OCI-LY1 (cell line): ENCODE measurements at regions not wholly inside any gene's neighbourhood (a gene's known extent, or its start where the extent isn't known, plus 50 kb on each side); places are given as distances from the start of the nearest gene placed in this dataset.
"Not testable (repeated sequence)": the region's sequence is repeated elsewhere in the genome, so short reads cannot be mapped to it uniquely, and the experiment has no call there.

Experiments
- H2AFZ ChIP-seq: fragments of 200-600 bp; sonication (generic), shearing (Covaris generic); 2 replicates; pipeline ENCODE4 v1.6.0; 2014; ENCODE audit warnings: antibody characterized with exemption, mild to moderate bottlenecking, low read length
- H3F3A ChIP-seq: fragments of 200-600 bp; sonication (generic), shearing (Covaris generic); 2 replicates; pipeline ENCODE4 v1.6.0; 2014; ENCODE audit warnings: mild to moderate bottlenecking, antibody characterized with exemption, low read length, moderate library complexity; ENCODE audit not compliant: insufficient read depth
- H3K27ac ChIP-seq: fragments of 200-600 bp; sonication (generic); 2 replicates; pipeline ENCODE4 v1.5.1; 2014; ENCODE audit warnings: low read length, mixed run types, mild to moderate bottlenecking, low read depth; ENCODE audit not compliant: poor library complexity, severe bottlenecking
- H3K27me3 ChIP-seq: fragments of 200-600 bp; sonication (generic); 2 replicates; pipeline ENCODE4 v1.6.0; 2014; ENCODE audit warnings: antibody characterized with exemption, mild to moderate bottlenecking, low read length, moderate library complexity; ENCODE audit not compliant: insufficient read depth
- H3K36me3 ChIP-seq: fragments of 200-600 bp; sonication (generic); 2 replicates; pipeline ENCODE4 v1.6.1; 2014; ENCODE audit warnings: mild to moderate bottlenecking, antibody characterized with exemption, low read length, moderate library complexity, mixed read lengths; ENCODE audit not compliant: insufficient read depth
- H3K4me1 ChIP-seq: fragments of 200-600 bp; sonication (generic); 2 replicates; pipeline ENCODE4 v1.5.1; 2014; ENCODE audit warnings: mild to moderate bottlenecking, low read length, moderate library complexity; ENCODE audit not compliant: insufficient read depth, severe bottlenecking
- H3K4me2 ChIP-seq: fragments of 200-600 bp; sonication (generic), shearing (Covaris generic); 2 replicates; pipeline ENCODE4 v1.6.1; 2014; ENCODE audit warnings: low read length
- H3K4me3 ChIP-seq: fragments of 200-600 bp; sonication (generic); 2 replicates; pipeline ENCODE4 v1.5.1; 2014; ENCODE audit warnings: low read length, low read depth, mild to moderate bottlenecking, mixed read lengths; ENCODE audit not compliant: poor library complexity, severe bottlenecking
- H3K79me2 ChIP-seq: fragments of 200-600 bp; shearing (Covaris generic); 2 replicates; pipeline ENCODE4 v1.6.1; 2016; ENCODE audit warnings: mixed run types, low read length, mixed read lengths; ENCODE audit not compliant: insufficient read depth
- H3K9ac ChIP-seq: fragments of 200-600 bp; sonication (generic), shearing (Covaris generic); 2 replicates; pipeline ENCODE4 v1.6.1; 2014; ENCODE audit warnings: mild to moderate bottlenecking, low read length, mixed read lengths
- H3K9me2 ChIP-seq: fragments of 200-600 bp; sonication (generic), shearing (Covaris generic); 2 replicates; pipeline ENCODE4 v1.6.1; 2014; ENCODE audit warnings: low read depth, mild to moderate bottlenecking, low read length, mixed read lengths
- H3K9me3 ChIP-seq: fragments of 200-600 bp; shearing (Covaris generic); 2 replicates; pipeline ENCODE4 v1.6.1; 2014; ENCODE audit warnings: low read length, mixed read lengths
- H4K20me1 ChIP-seq: fragments of 200-600 bp; sonication (generic), shearing (Covaris generic); 2 replicates; pipeline ENCODE4 v1.6.0; 2016; ENCODE audit warnings: mild to moderate bottlenecking, low read length; ENCODE audit not compliant: insufficient read depth
- CTCF ChIP-seq: fragments of 200-600 bp; sonication (generic), shearing (Covaris generic); IDR thresholded peaks from 2 replicates; pipeline ENCODE4 v1.5.1; 2017; ENCODE audit warnings: mild to moderate bottlenecking, antibody characterized with exemption, low read length, moderate library complexity, mixed read lengths
- EZH2 ChIP-seq: fragments of 200-600 bp; sonication (generic), shearing (Covaris generic); IDR thresholded peaks from 2 replicates; pipeline ENCODE4 v1.8.0; 2017; ENCODE audit warnings: borderline replicate concordance, mixed run types, mild to moderate bottlenecking, antibody characterized with exemption, low read length, moderate library complexity, mixed read lengths

DNA sequence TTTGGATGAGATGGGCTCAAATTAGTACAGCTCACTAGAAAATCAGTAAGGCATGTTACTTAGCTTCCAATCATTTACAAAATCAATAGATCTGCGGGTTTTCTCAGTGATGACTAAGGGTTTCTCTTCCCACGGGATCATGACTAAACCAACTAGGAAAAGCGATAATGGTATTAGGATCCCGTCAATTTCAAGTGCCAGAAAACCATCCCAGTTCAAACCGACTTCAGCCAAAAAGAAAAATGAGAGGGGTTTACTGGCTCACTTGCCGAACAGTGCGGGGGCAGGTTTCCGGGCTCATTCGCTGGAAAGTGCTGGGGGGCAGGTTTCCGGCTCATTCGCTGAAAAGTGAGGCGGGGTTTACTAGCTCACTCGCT is 62.1 kb upstream of the LYZL2 start:
- H3K79me2 ChIP-seq = no peaks in the 10 kb centered on the region
- H3K4me2 ChIP-seq = no peak overlapping the region
- no peak overlapping the region for H3K9ac ChIP-seq

GRCh38 chr10:30690948-30691638 is 61.5 kb upstream of the LYZL2 start:
- not testable (repeated sequence) for H3K36me3 ChIP-seq, H3K79me2 ChIP-seq, H3K27ac ChIP-seq, H3K4me3 ChIP-seq, H2AFZ ChIP-seq, H3K9me2 ChIP-seq, H3K4me2 ChIP-seq, H3K9ac ChIP-seq, H3F3A ChIP-seq, H4K20me1 ChIP-seq, H3K4me1 ChIP-seq, H3K9me3 ChIP-seq, H3K27me3 ChIP-seq

More for the DNA sequence above, 62.1 kb upstream of the LYZL2 start:
- Histone ChIP-seq H2AFZ (no peak overlapping the region), H3K4me3 (no peak overlapping the region), H3K9me3 (no peaks in the 10 kb centered on the region), H3K9me2 (no peaks in the 10 kb centered on the region), H3K27me3 (no peaks in the 10 kb centered on the region), H4K20me1 (no peaks in the 10 kb centered on the region), H3K36me3 (no peaks in the 10 kb centered on the region), H3K4me1 (peaks cover 11% of the 10 kb centered on the region), H3F3A (no peaks in the 10 kb centered on the region), H3K27ac (no peak overlapping the region)
- no peak for TF ChIP-seq EZH2
- no peak for TF ChIP-seq CTCF

GRCh38 chr10:30688456-30688855 is 58.9 kb upstream of the LYZL2 start:
- Histone ChIP-seq H3K9me3 (no peaks in the 10 kb centered on the region), H3K4me2 (no peak overlapping the region), H3K27ac (no peak overlapping the region), H3K9ac (no peak overlapping the region), H3K36me3 (no peaks in the 10 kb centered on the region), H3F3A (no peaks in the 10 kb centered on the region), H3K9me2 (no peaks in the 10 kb centered on the region), H3K79me2 (no peaks in the 10 kb centered on the region), H2AFZ (no peak overlapping the region), H4K20me1 (no peaks in the 10 kb centered on the region), H3K27me3 (no peaks in the 10 kb centered on the region), H3K4me3 (no peak overlapping the region), H3K4me1 (peaks cover 7% of the 10 kb centered on the region)
- no peak; the same call in 1 of the 2 replicates for TF ChIP-seq CTCF
- no peak for TF ChIP-seq EZH2

DNA sequence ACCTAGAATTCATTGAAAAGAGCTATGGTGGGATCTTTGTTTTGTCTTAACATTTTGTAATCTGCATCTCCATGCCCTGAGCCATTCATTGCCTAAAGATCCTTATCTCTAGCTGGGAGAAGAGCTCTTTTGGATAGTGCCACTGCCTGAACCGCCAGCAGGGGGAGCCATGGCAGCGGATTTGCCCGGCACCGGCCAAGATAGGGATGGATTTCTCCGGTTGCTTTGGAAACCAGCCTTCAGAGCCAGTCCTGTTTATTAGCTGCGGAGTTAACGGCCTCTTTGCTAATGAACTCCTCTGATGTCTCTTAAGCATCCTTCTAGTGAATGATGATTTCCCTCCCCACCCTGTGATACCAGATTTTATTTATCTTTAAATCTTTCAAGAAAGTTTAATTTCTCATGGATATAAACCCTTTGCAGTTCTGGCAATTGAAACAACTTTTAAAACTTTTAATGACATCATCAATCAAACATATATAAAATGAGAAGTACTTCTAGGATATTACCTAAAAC is 58.2 kb upstream of the LYZL2 start:
- Histone ChIP-seq H3K79me2 (no peaks in the 10 kb centered on the region), H3K4me1 (peaks cover 7% of the 10 kb centered on the region), H3K27ac (no peak overlapping the region), H3K9me2 (no peaks in the 10 kb centered on the region), H3K4me2 (no peak overlapping the region), H3F3A (no peaks in the 10 kb centered on the region), H3K9me3 (no peaks in the 10 kb centered on the region), H4K20me1 (no peaks in the 10 kb centered on the region), H3K36me3 (no peaks in the 10 kb centered on the region), H3K27me3 (no peaks in the 10 kb centered on the region), H3K4me3 (no peak overlapping the region), H2AFZ (no peak overlapping the region), H3K9ac (no peak overlapping the region)
- TF ChIP-seq EZH2 (no peak), CTCF (peak; percentile 93)
